Choroid plexus epithelial cell (primary cell): ENCODE measurements at regions not wholly inside any gene's neighbourhood (a gene's known extent, or its start where the extent isn't known, plus 50 kb on each side); places are given as distances from the start of the nearest gene placed in this dataset.

Experiments
- DNase-seq: peaks from one replicate; pipeline ENCODE4 v3.0.0-alpha.2; 2010; ENCODE audit warnings: low read depth
- H3K4me3 ChIP-seq: 2 replicates; pipeline ENCODE4 v1.5.1; 2011; ENCODE audit warnings: low read depth, mild to moderate bottlenecking, control low read depth, low read length, moderate library complexity
- TF ChIP-seq, protein P1 (sequence below): conservative IDR thresholded peaks from 2 replicates; pipeline ENCODE4 v1.5.1; 2011; ENCODE audit warnings: low read depth, mild to moderate bottlenecking, control low read depth, inconsistent platforms, low read length, moderate library complexity

DNA sequence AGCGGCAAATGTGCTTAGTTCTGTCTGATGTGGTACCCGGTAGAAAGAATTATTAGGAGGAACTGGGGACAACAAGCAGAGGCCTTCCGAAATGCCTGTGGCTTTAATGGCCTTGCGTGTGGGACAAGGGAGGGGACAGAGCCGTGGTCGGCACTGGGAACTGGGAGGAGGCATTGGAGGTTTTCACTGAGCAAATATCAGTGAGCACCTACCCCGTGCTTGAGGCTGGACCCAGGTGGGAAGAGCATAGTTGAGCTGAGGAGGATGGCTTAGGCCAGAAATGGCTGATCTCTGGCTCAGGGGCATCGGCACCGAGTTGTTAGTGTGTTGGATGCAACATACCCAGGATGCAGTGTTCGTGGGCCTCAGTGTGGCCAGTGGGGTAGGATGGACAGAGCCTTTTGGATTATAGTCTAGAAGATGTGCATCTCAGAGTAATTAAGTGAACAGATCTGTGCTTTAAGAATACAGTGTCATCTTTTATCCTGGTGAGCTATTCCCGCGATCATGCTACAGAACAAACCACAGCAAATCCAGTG, 201.3 kb downstream of the TEX29 start:
- TF ChIP-seq, protein P1, sequence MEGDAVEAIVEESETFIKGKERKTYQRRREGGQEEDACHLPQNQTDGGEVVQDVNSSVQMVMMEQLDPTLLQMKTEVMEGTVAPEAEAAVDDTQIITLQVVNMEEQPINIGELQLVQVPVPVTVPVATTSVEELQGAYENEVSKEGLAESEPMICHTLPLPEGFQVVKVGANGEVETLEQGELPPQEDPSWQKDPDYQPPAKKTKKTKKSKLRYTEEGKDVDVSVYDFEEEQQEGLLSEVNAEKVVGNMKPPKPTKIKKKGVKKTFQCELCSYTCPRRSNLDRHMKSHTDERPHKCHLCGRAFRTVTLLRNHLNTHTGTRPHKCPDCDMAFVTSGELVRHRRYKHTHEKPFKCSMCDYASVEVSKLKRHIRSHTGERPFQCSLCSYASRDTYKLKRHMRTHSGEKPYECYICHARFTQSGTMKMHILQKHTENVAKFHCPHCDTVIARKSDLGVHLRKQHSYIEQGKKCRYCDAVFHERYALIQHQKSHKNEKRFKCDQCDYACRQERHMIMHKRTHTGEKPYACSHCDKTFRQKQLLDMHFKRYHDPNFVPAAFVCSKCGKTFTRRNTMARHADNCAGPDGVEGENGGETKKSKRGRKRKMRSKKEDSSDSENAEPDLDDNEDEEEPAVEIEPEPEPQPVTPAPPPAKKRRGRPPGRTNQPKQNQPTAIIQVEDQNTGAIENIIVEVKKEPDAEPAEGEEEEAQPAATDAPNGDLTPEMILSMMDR = no peak
- DNase-seq = no peak
- H3K4me3 ChIP-seq = no peak overlapping the region

DNA sequence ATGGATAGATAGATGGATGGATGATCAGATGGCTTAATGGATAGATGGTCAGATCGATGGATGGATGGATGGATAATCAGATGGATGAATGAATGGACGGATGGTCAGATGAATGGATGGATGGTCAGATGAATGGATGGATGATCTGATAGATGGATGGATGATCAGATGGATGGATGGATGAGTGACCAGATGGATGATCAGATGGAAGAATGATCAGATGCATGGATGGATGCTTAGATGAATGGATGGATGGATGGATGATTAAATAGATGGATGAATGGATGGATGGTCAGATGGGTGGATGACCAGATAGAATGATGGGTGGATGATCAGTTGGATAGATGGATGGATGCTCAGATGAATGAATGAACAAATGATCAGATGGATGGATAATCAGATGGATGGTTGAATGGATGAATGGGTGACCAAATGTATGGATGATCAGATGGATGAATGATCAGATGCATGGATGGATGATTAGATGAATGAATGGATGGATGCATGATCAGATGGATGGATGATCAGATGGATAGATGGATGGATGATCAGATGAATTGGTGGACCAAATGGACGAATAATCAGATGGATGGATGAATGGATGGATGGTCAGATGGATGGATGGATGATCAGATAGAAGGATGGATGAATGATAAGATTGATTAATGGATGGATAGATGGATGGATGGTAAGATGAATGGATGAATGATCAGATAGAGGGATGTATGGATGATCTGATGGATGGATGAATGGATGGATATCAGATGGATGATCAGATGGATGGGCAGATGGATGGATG, 205.1 kb downstream of the TEX29 start:
- H3K4me3 ChIP-seq = no peak overlapping the region
- DNase-seq = no peak
- TF ChIP-seq, protein P1 = no peak

DNA sequence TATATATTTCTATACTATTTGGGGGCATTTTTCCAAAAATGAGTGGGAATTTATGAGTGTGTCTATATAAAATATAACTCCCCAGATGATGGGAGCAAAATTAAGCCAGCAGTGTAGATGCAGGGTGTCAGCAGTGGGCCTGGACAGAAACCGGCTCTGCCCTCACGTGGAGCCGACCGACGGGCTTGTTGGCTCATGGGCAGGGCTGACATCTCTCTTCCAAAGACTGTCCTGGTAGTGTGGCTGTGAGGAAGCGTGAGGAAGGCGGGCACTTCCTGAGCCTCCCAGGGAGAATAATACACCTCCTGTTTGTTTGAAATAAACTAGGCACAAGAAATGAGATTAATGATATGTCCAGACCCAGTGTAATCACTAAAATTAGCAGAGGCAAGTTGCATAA, 206.5 kb downstream of the TEX29 start:
- TF ChIP-seq, protein P1 = no peak

DNA sequence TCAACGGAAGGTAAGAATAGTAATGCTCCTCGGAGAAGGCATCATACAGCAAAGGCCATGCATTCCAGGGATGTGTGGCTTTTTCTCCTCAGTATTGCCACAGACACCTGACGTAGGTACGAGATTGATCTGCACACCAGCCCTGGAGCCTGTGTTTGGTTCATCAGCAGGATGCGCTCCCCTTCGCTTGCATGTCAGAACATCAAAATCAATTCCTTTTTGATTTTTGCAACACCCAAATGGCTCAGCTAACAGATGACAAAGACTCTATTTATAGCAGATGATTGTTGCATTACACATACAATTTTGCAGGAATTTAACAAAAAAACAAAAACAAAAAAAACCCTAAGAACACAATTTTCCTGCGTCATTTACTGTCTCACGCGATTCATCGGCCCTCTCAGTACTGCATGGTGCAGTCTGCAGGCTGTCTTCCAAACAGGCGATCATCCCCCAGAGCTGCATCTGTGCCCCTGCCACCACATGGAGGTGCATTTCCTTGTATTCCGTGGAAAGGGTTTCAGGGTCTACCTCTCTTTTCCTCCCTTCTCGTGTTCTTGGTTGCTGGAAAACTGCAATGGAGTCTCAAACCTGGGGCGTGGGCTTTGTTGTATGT, 207.3 kb downstream of the TEX29 start:
- TF ChIP-seq, protein P1 = no peak
- no peak for DNase-seq
- no peak overlapping the region for H3K4me3 ChIP-seq

More for the DNA sequence above, 206.5 kb downstream of the TEX29 start:
- no peak overlapping the region for H3K4me3 ChIP-seq
- no peak for DNase-seq

DNA sequence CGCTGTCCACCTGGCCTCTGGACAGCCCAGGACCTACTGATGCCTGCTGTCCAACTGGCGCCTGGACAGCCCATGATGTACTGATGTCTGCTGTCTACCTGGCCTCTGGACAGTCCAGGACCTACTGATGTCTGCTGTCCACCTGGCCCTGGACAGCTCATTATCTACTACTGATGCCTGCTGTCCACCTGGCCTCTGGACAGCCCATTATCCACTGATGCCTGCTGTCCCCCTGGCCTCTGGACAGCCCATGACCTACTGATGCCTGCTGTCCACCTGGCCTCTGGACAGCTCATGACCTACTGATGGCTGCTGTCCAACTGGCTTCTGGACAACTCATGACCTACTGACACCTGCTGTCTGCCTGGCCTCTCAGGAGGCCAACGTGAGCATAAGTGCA, 208.1 kb downstream of the TEX29 start:
- no peak for DNase-seq
- TF ChIP-seq, protein P1 = no peak
- H3K4me3 ChIP-seq = no peak overlapping the region

DNA sequence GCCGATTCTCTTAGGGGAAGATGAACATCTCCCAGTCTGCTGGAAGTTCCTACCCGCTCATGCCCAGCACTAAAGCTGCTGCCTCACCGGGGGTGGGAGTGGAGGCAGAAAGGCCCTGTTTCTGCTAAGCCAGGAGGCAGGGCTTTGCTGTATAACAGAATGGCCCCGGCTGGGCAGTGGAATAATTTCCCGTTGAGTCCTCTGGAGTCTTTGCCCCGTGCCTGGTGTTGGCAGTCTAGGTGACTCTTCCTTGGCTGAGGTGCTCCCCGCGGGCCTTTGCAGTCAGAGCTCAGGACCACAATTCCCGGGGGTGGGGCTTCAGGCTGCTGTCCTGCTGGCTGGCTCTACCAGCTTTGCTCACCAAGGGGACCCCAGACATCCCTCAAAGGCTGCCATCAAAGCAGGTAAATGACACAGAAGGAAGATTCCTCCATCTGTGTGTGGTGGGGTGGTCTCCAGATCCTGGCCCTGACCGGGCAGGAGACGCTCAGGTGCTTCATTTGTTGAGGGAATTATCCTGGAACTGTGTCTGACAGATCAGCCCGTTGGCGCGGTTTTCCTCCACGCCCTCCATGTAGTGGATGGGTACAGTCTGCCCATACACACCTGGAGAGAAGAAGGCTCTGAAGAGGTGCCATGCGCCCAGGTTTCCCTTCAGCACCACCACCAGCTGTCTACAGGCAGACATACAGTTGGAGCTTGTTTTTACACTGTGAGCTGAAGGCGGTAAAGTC, 209.9 kb downstream of the TEX29 start:
- TF ChIP-seq, protein P1 = no peak
- no peak for DNase-seq
- no peak overlapping the region for H3K4me3 ChIP-seq
